ENCODE measurements at regions not wholly inside any gene's neighbourhood (a gene's known extent, or its start where the extent isn't known, plus 50 kb on each side); places are given as distances from the start of the nearest gene placed in this dataset.
A peak's percentile ranks its signal among the peaks of the same experiment; 100 is the strongest.

- no peak for DNase-seq (ENCODE audit: low read depth)
These were observed 283.0 kb downstream of the MEIS1 start for GRCh38 chr2:66717973-66718372.

- no peak for DNase-seq (ENCODE audit: low read depth)
These were observed 286.9 kb downstream of the MEIS1 start for GRCh38 chr2:66721776-66722175.

- no peak for DNase-seq (ENCODE audit: low read depth)
These were observed 289.3 kb downstream of the MEIS1 start for GRCh38 chr2:66724241-66724640.

- DNase-seq (ENCODE audit: low read depth), result no peak
These were observed 294.7 kb downstream of the MEIS1 start for GRCh38 chr2:66729416-66730330.

- DNase-seq (ENCODE audit: low read depth), result no peak
These were observed 295.5 kb downstream of the MEIS1 start for GRCh38 chr2:66730441-66730840.

GRCh38 chr2:66733364-66733999, 298.6 kb downstream of the MEIS1 start:
- no peak for DNase-seq (ENCODE audit: low read depth)

- DNase-seq (ENCODE audit: low read depth), result no peak
These were observed 314.0 kb downstream of the MEIS1 start for GRCh38 chr2:66748939-66749338.

- DNase-seq (ENCODE audit: low read depth), result no peak
These were observed 314.6 kb downstream of the MEIS1 start for GRCh38 chr2:66749566-66749965.

- no peak for DNase-seq (ENCODE audit: low read depth)
These were observed 318.3 kb downstream of the MEIS1 start for GRCh38 chr2:66753257-66753656.

GRCh38 chr2:66753660-66754059, 318.7 kb downstream of the MEIS1 start:
- no peak for DNase-seq (ENCODE audit: low read depth)

GRCh38 chr2:66755974-66756373, 321.0 kb downstream of the MEIS1 start:
- no peak for DNase-seq (ENCODE audit: low read depth)

- no peak for DNase-seq (ENCODE audit: low read depth)
These were observed 326.9 kb downstream of the MEIS1 start for GRCh38 chr2:66761826-66762225.

- DNase-seq (ENCODE audit: low read depth), result no peak
These were observed 327.8 kb downstream of the MEIS1 start for GRCh38 chr2:66762761-66763160.

- no peak for DNase-seq (ENCODE audit: low read depth)
These were observed 331.7 kb downstream of the MEIS1 start for GRCh38 chr2:66766582-66766981.

- DNase-seq (ENCODE audit: low read depth), result no peak
These were observed 336.5 kb downstream of the MEIS1 start for GRCh38 chr2:66771359-66771976.

- DNase-seq (ENCODE audit: low read depth), result no peak
These were observed 337.7 kb downstream of the MEIS1 start for GRCh38 chr2:66772618-66773017.

- DNase-seq (ENCODE audit: low read depth), result no peak
These were observed 341.0 kb downstream of the MEIS1 start for GRCh38 chr2:66775730-66776422.

GRCh38 chr2:66781804-66782203, 346.9 kb downstream of the MEIS1 start:
- DNase-seq (ENCODE audit: low read depth), result no peak

- no peak for DNase-seq (ENCODE audit: low read depth)
These were observed 347.9 kb downstream of the MEIS1 start for GRCh38 chr2:66782780-66783361.

GRCh38 chr2:66789741-66790140, 354.8 kb downstream of the MEIS1 start:
- peak; percentile 2 for DNase-seq (ENCODE audit: low read depth)

GRCh38 chr2:66790651-66791181, 355.8 kb downstream of the MEIS1 start:
- no peak for DNase-seq (ENCODE audit: low read depth)

GRCh38 chr2:66794070-66794469, 359.1 kb downstream of the MEIS1 start:
- no peak for DNase-seq (ENCODE audit: low read depth)
